OCI-LY7 (cell line): ENCODE measurements at regions not wholly inside any gene's neighbourhood (a gene's known extent, or its start where the extent isn't known, plus 50 kb on each side); places are given as distances from the start of the nearest gene placed in this dataset.

Experiments used
- BruUV-seq: library from RNA; stranded (reverse); fragments of 400-500 nt; replicated peaks from 2 replicates; lab custom pipeline; 2021; lab: Mats Ljungman, UMichigan
- CTCF ChIA-PET: fragments of 300-600 bp; sonication (Branson Sonifier 250); formaldehyde crosslinking; loops from one replicate; lab custom pipeline; 2022; ENCODE audit warnings: antibody characterized with exemption; ENCODE audit not compliant: unreplicated experiment; lab: Charles Lee
- POLR2A ChIA-PET: fragments of 300-600 bp; sonication (Branson Sonifier 250); formaldehyde crosslinking; loops from one replicate; lab custom pipeline; 2022; ENCODE audit warnings: antibody characterized with exemption; lab: Charles Lee
- DNase-seq: peaks from one replicate; pipeline ENCODE4 v3.0.0-alpha.2; 2015; ENCODE audit warnings: low spot score
- H2AFZ ChIP-seq: fragments of 200-600 bp; sonication (generic), shearing (Covaris generic); 2 replicates; pipeline ENCODE4 v1.6.1; 2014; ENCODE audit warnings: mild to moderate bottlenecking, antibody characterized with exemption, low read length, moderate library complexity
- H3K27ac ChIP-seq: fragments of 200-600 bp; sonication (generic); 2 replicates; pipeline ENCODE4 v1.5.1; 2014; ENCODE audit warnings: mixed run types, low read depth, mild to moderate bottlenecking, moderate library complexity, low read length, inconsistent platforms; ENCODE audit not compliant: poor library complexity, severe bottlenecking
- H3K36me3 ChIP-seq: fragments of 200-600 bp; sonication (generic); 2 replicates; pipeline ENCODE4 v1.6.1; 2014; ENCODE audit warnings: mild to moderate bottlenecking, antibody characterized with exemption, low read length, moderate library complexity, mixed read lengths; ENCODE audit not compliant: insufficient read depth
- H3K4me1 ChIP-seq: fragments of 200-600 bp; sonication (generic); 2 replicates; pipeline ENCODE4 v1.5.1; 2014; ENCODE audit warnings: mild to moderate bottlenecking, low read length; ENCODE audit not compliant: insufficient read depth, poor library complexity, severe bottlenecking
- H3K4me2 ChIP-seq: fragments of 200-600 bp; sonication (generic); 2 replicates; pipeline ENCODE4 v1.6.1; 2014; ENCODE audit warnings: mild to moderate bottlenecking, low read length
- H3K4me3 ChIP-seq: fragments of 200-600 bp; sonication (generic); 2 replicates; pipeline ENCODE4 v1.5.1; 2014; ENCODE audit warnings: mild to moderate bottlenecking, low read depth, low read length; ENCODE audit not compliant: poor library complexity, severe bottlenecking
- H3K79me2 ChIP-seq: fragments of 200-600 bp; sonication (generic); 2 replicates; pipeline ENCODE4 v1.6.1; 2016; ENCODE audit warnings: low read depth, mild to moderate bottlenecking, low read length, moderate library complexity, mixed read lengths; ENCODE audit not compliant: insufficient read depth
- H3K9me2 ChIP-seq: fragments of 200-600 bp; sonication (generic); 2 replicates; pipeline ENCODE4 v1.6.1; 2016; ENCODE audit warnings: mild to moderate bottlenecking, low read length, mixed read lengths; ENCODE audit not compliant: insufficient read depth
- H3K9me3 ChIP-seq: fragments of 200-600 bp; sonication (generic); 2 replicates; pipeline ENCODE4 v1.6.1; 2014; ENCODE audit warnings: mild to moderate bottlenecking, mixed run types, low read length, mixed read lengths
- H4K20me1 ChIP-seq: fragments of 200-600 bp; sonication (generic); 2 replicates; pipeline ENCODE4 v1.6.1; 2014; ENCODE audit warnings: mild to moderate bottlenecking, antibody characterized with exemption, low read length, moderate library complexity, mixed read lengths; ENCODE audit not compliant: insufficient read depth
- EZH2phosphoT487 ChIP-seq: fragments of 200-600 bp; sonication (generic); IDR thresholded peaks from 2 replicates; pipeline ENCODE4 v1.6.1; 2018; ENCODE audit warnings: low read depth, borderline replicate concordance, mild to moderate bottlenecking, mixed run types, antibody characterized with exemption, low read length, moderate library complexity, mixed read lengths
- intact Hi-C: fragments of 100-400 bp; cut with micrococcal nuclease; formaldehyde crosslinking; loops from one replicate; pipeline ENCODE4 v1.10.0; 2022; ENCODE audit not compliant: unreplicated experiment
- TF ChIP-seq, protein P1 (sequence below): fragments of 200-600 bp; sonication (generic); conservative IDR thresholded peaks from 2 replicates; pipeline ENCODE4 v1.5.1; 2014; ENCODE audit warnings: mild to moderate bottlenecking, antibody characterized with exemption, low read length, moderate library complexity, mixed read lengths

DNA sequence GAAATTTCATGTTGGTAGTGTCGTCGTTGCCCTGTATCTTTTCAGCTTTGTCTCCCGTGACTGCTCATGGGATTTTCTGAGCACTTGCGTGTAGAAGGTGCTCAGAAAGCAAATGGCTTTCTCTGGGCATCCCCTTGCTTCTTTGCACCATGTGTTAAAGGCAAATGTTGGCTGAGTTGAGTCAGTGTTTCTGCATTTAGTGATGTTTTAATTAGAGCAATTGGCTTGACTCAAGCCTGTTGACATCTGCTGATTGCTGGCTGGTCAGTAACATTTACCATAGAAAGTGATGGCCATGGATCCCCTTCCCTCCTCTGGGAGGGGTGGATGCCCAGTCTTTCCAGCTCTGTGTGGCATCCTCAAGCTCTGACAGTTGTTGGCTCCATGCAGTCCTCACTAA lies 187.2 kb upstream of the MPHOSPH6 start:
- H3K9me3 ChIP-seq, result no peaks in the 10 kb centered on the region
- H2AFZ ChIP-seq, result no peak overlapping the region
- H3K4me2 ChIP-seq, result no peak overlapping the region
- ChIA-PET CTCF (no interaction called here), POLR2A (no interaction called here)
- H3K9me2 ChIP-seq, result no peaks in the 10 kb centered on the region
- no peak overlapping the region for H3K4me3 ChIP-seq
- H3K4me1 ChIP-seq, result no peaks in the 10 kb centered on the region
- no peaks in the 10 kb centered on the region for H3K36me3 ChIP-seq
- intact Hi-C loops, result no loop called here
- no TSS peak for BruUV-seq
- no peak for DNase-seq
- H3K27ac ChIP-seq, result no peak overlapping the region
- H3K79me2 ChIP-seq, result no peaks in the 10 kb centered on the region
- TF ChIP-seq, protein P1, sequence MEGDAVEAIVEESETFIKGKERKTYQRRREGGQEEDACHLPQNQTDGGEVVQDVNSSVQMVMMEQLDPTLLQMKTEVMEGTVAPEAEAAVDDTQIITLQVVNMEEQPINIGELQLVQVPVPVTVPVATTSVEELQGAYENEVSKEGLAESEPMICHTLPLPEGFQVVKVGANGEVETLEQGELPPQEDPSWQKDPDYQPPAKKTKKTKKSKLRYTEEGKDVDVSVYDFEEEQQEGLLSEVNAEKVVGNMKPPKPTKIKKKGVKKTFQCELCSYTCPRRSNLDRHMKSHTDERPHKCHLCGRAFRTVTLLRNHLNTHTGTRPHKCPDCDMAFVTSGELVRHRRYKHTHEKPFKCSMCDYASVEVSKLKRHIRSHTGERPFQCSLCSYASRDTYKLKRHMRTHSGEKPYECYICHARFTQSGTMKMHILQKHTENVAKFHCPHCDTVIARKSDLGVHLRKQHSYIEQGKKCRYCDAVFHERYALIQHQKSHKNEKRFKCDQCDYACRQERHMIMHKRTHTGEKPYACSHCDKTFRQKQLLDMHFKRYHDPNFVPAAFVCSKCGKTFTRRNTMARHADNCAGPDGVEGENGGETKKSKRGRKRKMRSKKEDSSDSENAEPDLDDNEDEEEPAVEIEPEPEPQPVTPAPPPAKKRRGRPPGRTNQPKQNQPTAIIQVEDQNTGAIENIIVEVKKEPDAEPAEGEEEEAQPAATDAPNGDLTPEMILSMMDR, result no peak
- no peak for TF ChIP-seq EZH2phosphoT487
- H4K20me1 ChIP-seq, result no peaks in the 10 kb centered on the region

GRCh38 chr16:82350560-82350959 lies 180.5 kb upstream of the MPHOSPH6 start:
- intact Hi-C loops, result no loop called here
- Histone ChIP-seq H3K36me3 (no peaks in the 10 kb centered on the region), H2AFZ (no peak overlapping the region), H3K9me2 (no peaks in the 10 kb centered on the region), H3K27ac (no peak overlapping the region), H3K9me3 (no peaks in the 10 kb centered on the region), H3K79me2 (no peaks in the 10 kb centered on the region), H3K4me3 (no peak overlapping the region), H4K20me1 (no peaks in the 10 kb centered on the region), H3K4me2 (no peak overlapping the region), H3K4me1 (no peaks in the 10 kb centered on the region)
- no TSS peak for BruUV-seq
- no peak for TF ChIP-seq EZH2phosphoT487
- TF ChIP-seq, protein P1, result no peak
- ChIA-PET CTCF (no interaction called here), POLR2A (interaction anchor here (0.7 to 1.1 kb wide), 2 partner anchors 9 to 64 kb away, joined by 3 to 4 read pairs; no protein-coding TSS in a partner anchor)
- DNase-seq, result no peak

DNA sequence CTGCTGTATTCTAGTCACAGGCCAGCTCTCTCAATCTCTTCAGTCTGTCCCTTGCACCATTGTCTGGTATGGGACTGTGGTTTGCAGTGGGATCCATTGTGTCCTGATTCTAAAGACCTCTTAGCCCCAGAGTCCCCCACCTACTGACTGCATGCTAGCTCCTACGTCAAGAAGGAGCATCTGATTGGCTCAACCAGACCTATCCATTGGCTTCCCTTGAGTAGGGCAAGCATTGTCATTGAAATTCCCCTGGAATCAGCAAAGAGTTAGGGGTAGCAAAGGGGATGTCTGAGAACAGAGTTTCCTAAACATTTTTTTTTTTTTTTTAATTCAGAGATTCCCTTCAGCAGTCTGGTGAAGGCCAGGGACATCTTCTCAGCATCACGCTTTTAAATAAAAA lies 175.3 kb upstream of the MPHOSPH6 start:
- no peak for DNase-seq
- TF ChIP-seq, protein P1, result no peak
- H3K9me2 ChIP-seq, result no peaks in the 10 kb centered on the region
- H3K4me1 ChIP-seq, result no peaks in the 10 kb centered on the region
- no peak overlapping the region for H3K27ac ChIP-seq
- intact Hi-C loops, result no loop called here
- no peaks in the 10 kb centered on the region for H4K20me1 ChIP-seq
- ChIA-PET POLR2A (interaction anchor here (0.5 kb wide), 1 partner anchor 88 kb away, joined by 3 read pairs; no protein-coding TSS in a partner anchor), CTCF (no interaction called here)
- H2AFZ ChIP-seq, result no peak overlapping the region
- H3K4me2 ChIP-seq, result no peak overlapping the region
- BruUV-seq, result no TSS peak
- H3K9me3 ChIP-seq, result no peaks in the 10 kb centered on the region
- no peaks in the 10 kb centered on the region for H3K79me2 ChIP-seq
- H3K4me3 ChIP-seq, result no peak overlapping the region
- H3K36me3 ChIP-seq, result no peaks in the 10 kb centered on the region
